Mucosa of gallbladder (tissue), 1 donor: ENCODE measurements at regions not wholly inside any gene's neighbourhood (a gene's known extent, or its start where the extent isn't known, plus 50 kb on each side); places are given as distances from the start of the nearest gene placed in this dataset.
"Not testable (repeated sequence)": the region's sequence is repeated elsewhere in the genome, so short reads cannot be mapped to it uniquely, and the experiment has no call there.

Experiments used
- DNase-seq: peaks from one replicate; pipeline ENCODE4 v3.0.0-alpha.2; 2020; ENCODE audit warnings: low spot score
- donor health status: DM: no; HTN: no; CAD: no.

DNA sequence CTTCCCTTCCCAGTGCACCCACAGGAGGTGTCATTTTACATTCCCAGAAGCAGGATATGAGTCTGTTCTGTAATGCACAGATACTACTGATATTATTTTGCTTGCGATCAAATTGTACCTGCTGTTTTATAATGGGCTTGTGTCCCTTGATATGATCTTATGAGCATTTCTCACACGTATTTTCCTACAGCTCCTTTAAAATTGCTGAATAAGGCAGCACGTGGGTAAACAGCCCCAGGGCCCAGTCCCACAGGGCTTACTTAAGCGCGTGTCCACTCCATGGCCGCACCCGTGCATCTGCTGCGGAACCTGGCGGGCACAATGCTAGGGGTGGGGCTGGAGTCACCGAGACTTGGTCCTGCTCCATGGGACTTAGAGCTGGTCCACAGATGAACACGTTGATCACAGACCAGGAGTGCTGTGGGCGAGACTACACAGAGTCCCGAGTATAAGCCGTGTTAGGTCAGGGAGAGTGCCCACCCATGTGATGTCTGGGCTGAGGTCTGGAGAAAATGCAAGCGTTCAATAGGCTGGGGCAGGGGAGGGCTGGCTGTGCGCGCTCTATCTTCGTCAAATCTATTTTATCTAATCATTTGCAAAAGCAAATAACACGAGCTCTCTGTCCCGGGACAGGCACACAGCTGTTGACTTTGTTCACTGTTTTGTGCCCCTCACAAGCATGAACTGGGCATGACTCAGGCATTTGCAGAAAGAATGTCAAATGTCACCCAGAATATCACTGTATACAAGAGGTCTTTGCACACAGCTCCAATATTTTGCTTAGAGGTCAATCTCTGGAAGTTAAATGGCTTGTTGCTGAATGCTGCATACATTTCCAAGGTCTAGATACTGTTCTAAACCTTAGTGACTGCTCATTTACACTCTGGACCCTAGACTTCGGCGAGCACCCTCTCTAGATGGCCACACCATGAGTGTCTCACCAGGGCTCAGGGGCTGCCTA is 119.3 kb downstream of the CRYAA start:
- peak; percentile 52 for DNase-seq

DNA sequence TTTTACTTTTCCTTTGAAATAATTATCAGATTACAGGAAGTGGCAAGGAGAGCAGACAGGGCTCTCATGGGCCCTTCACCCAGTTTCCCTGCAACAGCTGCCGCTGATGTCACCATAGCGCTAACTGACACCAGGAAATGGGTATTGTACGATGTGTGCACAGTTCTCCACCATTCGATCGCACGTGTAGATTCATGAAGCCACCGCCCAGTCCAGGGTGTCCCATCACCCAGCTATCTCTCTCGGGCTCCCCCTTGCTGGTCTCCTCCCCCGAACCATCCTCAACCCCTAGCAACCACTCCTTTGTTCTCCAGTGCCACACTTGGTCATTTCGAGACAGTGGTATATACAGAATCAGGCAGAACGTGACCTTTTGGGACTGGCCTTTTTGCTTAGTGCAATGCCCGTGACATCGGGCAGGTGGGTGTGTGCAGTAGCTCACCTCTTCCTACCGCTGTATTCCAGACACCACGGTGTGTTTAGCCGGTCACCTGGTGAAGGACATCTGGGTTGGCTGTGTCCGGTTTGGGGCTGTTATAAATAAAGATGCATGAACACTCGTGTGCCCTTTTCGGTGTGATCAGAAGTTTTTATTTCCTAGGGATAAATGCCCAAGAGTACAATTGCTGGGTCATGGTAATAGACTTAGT is 118.4 kb downstream of the CRYAA start:
- peak; percentile 29 for DNase-seq

DNA sequence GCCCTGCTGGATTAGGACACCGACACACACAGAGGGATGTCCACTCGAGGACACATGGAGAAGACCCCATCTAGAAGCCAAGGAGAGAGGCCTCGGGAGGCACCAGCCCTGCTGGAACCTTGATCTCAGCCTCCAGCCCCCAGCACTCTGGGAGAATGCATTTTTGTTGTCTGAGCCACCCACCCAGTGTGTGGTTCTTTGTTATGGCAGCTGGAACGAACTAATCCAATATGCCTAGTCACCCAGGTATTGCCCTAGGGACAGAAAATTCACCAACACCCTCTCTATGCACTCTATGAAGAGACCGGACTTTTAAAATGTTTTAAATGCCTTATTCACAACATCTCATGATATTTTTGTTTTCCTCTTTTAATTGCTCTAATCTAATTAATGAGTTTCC is 117.4 kb downstream of the CRYAA start:
- no peak for DNase-seq

DNA sequence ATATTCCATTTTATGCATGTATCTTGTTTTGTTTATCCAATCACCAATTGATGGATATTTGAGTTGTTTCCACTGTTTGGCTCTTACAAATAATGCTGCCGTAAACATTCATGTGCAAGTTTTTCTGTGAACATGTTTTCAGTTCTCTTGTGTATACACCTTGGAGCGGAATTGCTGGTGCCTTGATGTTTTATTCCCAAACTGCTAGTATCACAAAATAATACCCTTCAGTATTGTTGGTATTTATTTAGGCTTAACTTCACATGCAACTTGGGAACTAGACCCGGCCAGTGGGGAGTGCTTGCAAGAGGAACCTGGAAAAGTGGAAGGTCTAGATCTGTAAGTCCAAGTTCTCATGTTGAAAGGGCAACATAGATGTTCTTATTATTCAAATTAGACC is 115.9 kb downstream of the CRYAA start:
- no peak for DNase-seq

DNA sequence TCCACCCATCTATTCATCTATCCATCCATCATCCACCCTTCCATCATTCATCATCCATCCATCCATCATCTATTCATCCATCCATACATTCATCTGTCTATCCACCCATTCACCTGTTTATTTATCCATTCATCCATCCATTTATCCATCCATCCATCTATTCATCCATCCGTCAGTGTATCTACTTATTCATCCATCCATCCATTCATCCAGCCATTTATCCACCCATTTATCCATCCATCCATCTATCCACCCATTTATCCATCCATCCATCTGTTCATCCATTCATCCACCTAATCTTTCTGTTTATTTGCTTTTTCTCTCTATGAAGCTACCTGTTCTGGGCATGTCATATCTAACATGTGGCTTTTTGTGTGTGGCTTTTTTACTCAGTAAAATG is 115.4 kb downstream of the CRYAA start:
- DNase-seq = no peak

DNA sequence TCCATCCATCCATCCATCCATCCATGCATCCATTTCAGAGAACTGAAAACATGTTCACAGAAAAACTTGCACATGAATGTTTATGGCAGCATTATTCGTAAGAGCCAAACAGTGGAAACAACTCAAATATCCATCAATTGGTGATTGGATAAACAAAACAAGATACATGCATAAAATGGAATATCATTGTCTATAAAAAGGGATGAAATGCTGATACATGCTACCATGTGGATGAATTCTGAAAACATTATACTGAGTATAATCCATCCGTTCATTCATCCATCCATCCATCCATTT is 115.1 kb downstream of the CRYAA start:
- not testable (repeated sequence) for DNase-seq

DNA sequence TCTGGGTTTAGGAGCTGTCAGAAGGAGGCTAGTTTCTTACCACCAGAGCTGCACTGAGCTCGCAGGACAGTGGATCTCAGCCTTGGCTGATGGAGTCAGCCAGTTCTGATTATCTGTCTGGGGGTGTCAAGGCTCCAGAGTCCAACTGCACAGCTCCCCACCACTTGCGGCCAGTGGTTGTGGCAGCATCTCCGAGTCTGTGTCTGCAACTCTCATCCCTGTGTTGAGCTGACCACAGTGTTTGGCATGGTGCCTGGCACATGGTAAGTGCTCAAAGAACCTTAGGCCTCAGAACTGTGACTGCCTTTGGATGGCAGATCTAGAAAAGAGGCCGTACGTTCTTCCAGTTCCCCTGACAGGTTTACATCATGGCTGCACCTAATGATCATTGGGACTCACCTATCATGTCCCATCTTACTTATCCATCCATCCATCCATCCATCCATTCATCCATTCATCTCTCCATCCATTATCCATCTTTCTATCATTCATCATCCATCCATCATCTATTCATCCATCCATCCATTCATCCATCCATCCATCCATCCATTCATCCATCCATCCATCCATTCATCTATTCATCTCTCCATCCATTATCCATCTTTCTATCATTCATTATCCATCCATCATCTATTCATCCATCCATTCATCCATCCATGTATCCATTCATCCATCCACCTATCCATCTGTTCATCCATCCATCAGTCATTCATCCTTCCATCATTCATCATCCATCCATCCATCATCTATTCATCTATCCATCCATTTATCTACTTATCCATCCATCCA is 114.5 kb downstream of the CRYAA start:
- DNase-seq = no peak

DNA sequence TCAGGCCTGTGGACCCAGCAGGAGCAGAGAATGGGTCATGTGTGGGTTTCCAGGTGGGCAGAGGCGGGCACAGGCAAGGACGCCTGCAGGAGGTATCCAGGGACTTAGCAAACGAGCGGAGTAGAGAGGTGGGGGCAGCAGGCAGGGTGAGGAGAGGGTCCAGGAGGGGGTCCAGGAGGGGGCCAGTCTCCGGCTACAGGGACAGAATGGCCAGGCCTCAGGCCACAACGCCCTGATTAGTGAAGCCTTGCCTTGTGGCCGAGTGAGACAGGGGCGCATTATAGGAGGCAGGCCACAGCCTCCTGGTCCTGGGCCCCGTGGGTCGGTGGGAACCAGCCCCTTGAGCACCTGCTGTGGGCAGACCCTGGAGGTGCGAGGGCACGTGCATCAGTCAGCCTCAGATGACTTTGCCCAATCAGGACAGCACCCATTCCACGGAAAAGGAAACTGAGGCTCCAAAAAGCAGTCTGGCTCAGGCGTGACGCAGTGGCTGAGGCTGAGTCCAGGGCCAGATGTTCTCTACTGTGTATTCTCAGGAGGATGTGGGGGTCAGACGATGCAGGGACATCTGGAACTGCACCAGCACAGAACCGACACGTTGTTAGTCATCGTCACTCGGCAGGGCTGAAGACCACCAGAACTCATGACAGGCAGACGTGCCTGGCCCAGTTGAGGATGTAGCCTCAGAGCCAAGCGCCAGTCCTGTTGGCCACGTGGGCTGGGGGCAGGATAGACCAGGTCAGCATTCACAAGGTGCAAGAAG is 113.7 kb downstream of the CRYAA start:
- no peak for DNase-seq

DNA sequence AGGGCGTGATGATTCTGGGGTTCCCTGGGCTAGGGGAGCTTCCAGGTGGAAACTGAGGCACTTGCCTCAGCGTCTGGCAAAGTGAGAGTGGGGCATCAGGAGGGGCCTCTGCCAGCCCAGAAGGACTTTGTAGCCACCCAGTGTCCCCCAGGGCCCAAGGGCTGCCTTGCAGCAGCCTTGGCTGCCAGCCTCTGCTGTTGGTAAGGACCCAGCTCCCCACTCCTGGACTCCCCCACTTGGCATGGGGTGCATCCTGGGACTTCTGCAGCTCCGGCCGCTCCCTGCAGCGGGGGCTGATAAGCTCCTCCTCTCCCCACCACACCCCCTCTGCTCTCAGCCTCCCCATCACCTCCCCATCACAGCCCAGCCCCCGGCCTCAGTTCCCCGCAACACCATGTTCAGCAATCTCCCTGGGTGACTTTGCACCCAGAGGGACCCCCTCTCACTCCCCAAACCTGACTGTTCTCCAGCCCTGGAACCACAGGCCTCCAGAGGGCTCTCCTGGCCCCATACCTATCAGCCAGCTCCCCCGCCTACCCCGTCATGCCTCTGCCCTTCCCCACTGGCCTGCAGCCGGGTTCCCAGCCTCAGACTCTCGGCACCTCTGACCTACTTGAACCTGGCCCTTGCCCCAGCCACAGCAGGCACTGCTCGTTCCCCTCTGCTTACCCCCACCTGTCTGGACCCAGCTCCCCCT is 113.0 kb downstream of the CRYAA start:
- no peak for DNase-seq

DNA sequence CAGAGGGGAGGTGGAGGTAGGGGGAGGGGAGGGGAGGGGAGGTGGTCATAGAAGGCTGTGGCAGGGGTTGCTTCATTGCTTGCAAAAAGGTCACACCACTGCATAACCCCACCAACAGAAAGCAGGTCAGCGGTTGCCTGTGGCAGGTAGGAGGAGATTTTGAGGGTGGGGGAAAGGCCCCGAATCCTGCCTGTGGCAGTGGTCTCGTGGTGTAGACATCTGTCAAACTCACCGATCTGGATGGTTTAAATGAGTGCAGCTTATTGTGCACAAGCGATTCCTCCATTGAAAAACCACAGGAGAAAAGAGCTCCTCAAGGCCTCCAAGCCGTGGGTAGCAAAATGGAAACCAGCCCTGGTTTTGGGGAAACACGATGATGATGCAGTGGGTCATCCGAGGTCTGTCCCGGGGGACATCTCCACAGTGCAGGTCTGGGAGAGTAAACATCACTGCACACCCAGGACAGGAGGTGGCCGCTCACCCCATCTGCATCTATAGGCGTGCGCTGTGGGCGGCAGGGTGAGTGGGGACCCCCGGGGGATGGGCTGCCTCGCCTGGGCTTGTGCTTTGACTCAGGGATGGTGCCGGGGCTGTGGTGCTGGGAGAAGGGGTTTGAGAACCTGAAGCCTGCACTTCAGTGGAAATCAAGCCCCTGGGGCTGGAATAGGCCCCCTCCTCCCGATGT is 112.3 kb downstream of the CRYAA start:
- DNase-seq = no peak

DNA sequence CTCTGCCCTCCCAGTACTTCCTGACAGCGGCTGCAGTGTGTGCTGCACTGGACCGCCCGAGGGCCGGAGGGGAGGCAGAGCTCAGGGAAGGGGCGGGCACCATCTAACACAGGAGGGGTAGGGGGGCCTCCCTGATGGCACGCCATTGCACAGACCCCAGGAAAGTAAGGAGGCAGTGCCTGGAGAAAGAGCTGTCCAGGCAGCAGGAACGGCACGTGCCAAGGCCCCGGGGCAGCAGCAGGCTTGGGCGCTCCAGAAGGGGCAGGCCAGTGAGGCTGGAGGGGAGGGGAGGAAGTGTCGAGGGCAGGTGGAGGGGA is 110.7 kb downstream of the CRYAA start:
- DNase-seq = no peak

DNA sequence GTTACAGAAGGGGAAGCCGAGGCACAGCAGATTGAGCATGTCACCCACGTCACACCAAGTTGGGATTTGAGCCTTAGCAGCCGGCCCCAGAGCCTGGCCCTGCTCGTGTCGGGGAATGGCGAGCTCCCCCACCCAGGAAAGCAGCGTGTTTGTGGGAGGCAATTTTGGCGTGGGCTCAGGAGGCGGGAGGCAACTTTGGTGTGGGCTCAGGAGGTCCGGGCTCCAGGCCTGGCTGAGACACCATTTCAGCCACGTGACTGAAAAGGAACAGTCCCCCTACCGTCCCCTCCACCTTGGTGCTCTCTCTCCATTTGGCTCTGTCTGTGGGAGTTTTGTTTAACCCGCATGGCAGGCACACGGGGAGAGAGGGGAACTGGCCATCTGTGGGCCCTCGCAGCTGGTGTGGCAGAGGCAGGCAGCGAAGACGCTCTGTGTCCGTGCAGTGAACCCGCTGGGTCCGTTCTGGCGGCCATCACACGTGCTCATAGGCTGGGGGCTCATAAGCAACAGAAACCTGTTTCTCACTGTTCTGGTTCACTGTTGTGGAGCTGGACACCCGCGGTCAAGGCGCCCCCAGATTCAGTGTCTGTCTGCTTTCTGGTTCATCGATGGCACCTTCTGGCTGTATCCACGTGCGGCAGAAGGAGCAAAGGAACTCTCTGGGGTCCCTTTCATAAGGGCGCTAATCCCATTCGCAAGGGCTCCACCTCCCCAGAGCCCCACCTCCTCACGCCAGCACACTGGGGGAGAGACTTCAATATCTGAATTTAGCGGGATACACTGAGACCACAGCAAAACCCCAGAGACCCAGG is 110.2 kb downstream of the CRYAA start:
- DNase-seq = no peak

DNA sequence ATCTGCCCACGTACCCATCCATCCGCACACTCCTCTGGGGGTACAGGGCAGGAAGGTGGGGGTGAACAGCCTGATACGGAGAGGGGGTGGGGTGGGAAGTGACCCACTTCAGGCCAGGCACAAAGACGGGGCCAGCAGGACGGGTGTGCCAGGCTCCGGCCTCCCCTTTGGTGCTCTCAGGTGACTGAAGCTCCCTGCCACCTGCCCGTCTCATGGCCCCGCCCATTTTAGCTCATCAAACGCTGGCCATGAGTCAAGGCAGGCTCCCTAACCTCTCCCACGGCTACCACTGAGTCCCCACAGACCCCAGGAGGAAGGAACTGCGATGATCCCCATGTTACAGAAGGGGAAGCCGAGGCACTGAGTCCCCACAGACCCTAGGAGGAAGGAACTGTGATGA is 109.6 kb downstream of the CRYAA start:
- DNase-seq = peak; percentile 34

DNA sequence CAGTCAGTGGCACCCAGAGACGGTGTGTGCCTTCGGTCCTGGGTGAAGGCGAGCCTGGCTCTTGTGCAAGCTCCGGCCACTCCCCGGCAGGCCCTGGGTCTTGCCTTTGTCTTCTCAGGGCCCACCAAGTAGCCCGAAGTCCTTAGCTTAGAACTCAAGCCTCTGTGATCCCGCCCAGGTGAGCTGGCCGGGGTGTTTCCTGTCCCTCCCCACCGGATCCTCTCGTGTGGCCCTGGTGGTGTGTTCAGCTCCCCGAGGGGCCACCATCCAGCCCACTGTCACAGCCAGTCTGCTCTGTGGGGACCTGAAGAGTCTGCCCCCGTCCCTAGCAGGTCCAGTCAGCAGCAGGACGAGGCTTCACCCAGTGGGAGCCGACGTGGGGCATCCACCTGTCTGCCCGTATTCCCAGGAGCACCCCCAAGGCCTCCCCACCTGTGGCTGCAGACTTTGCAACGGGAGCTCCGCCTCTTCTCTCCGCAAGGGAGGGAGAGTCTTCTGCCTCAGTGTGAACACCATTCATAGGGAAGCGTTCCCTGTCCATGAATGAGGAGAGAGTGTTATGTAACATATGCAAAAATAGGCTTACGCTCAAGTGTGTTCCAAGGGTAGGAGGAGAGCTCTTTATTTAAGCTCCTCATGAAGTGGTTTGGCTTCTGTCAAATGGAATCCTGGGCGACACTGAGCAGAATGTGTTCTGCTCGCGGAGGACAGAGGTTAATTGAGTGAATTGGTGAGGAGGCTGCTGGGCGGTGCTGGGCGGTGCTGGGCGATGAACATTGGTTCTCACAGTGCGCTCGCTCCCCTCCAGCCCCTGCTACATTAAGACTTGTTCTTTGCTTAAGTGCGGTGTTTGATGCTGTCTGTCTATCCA is 108.9 kb downstream of the CRYAA start:
- DNase-seq = no peak

DNA sequence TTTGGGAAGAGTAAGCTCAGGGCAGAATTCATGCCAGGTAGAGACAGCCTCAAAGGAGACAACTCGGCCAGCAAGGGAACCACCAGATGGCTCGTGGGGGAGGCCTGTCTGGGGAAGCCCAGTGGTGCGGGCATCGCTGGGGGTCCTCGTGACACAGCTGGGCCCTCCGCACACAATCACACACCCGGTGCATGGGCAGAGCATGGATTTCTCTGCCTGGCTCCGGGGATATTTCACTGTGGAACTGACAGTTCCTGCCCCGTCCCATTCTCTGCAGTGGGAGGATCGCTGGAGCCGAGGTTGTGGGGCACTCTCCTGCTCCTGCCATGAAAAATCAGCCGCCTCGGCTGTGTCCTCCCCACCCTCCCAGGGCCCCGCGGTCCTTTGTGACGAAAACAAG is 108.0 kb downstream of the CRYAA start:
- no peak for DNase-seq

DNA sequence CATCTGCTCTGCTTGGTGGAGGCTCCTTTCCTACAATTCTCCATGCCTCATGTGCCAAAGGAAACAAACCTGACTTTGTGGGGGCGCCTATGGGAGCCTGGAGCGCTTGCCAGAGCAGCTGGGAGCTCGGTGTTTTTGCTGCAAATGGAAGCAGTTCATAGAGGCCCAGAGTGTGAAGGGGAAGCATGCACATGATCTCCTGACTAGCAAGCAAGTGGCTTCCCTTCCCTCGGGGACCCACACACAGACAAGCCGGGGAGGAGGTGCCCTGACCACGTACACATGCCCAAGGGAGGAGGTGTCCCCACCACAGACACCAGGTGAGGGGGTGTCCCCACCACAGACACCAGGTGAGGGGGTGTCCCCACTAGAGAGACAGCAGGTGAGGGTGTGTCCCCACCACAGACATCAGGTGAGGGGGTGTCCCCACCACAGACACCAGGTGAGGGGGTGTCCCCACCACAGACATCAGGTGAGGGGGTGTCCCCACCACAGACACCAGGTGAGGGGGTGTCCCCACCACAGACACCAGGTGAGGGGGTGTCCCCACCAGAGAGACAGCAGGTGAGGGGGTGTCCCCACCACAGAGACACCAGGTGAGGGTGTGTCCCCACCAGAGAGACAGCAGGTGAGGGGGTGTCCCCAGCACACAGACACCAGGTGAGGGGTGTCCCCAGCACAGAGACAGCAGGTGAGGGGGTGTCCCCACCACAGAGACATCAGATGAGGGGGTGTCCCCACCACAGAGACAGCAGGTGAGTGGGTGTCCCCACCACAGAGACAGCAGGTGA is 106.8 kb downstream of the CRYAA start:
- no peak for DNase-seq

DNA sequence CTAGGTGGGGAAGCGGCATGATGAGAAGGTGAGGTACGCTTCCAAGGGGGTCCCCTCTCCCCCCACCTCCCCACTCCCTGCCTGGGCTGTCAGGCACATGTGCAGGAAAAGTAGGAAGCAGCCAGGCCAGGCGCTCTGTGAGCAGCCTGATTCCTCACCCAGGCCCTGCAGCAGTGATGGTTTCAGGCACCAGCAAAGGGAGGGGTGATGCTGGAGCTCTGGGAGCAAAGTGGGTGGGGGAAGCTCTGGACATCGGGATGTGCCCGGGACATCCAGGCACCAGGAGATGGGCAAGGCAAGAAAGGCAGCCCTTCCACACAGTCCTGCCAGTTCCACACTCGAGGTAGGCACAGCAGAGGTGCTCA is 106.1 kb downstream of the CRYAA start:
- DNase-seq = no peak
